Endothelial cell of umbilical vein (primary cell): ENCODE measurements at regions not wholly inside any gene's neighbourhood (a gene's known extent, or its start where the extent isn't known, plus 50 kb on each side); places are given as distances from the start of the nearest gene placed in this dataset.
"Not testable (repeated sequence)": the region's sequence is repeated elsewhere in the genome, so short reads cannot be mapped to it uniquely, and the experiment has no call there.

Experiments
- BruUV-seq: library from RNA; stranded (reverse); fragments of 400-500 nt; replicated peaks from 2 replicates; lab custom pipeline; 2021; lab: Mats Ljungman, UMichigan
- CTCF ChIA-PET: fragments of 300-600, 350-600 bp; sonication (Branson Sonifier 250); formaldehyde crosslinking; loops from one replicate; lab custom pipeline; 2021; ENCODE audit warnings: antibody characterized with exemption, inconsistent platforms; lab: Charles Lee
- POLR2A ChIA-PET: fragments of 300-600, 350-600 bp; sonication (Branson Sonifier 250); formaldehyde crosslinking; loops from one replicate; lab custom pipeline; 2021; ENCODE audit warnings: antibody characterized with exemption, inconsistent platforms; lab: Charles Lee
- DNase-seq: peaks from one replicate; pipeline ENCODE4 v3.0.0-alpha.2; 2011; ENCODE audit warnings: low read depth, low spot score
- FAIRE-seq: peaks from 2 replicates; lab custom pipeline; 2011; peaks lifted over from hg19 to GRCh38; lab: Jason Lieb, UNC
- H2AFZ ChIP-seq: 2 replicates; pipeline ENCODE4 v1.6.0; 2012; ENCODE audit warnings: low read depth, low read length, control low read depth, inconsistent platforms
- H3K27ac ChIP-seq: 2 replicates; pipeline ENCODE4 v1.5.1; 2011; ENCODE audit warnings: low read depth, mild to moderate bottlenecking, control low read depth, low read length, moderate library complexity; ENCODE audit not compliant: insufficient read depth
- H3K27me3 ChIP-seq, 2 experiments: 2 replicates each; pipeline versions ENCODE4 v1.6.0 to v1.6.1; 2011; ENCODE audit warnings: low read length in 2 of 2, mixed read lengths in 1 of 2; ENCODE audit not compliant: control insufficient read depth in 2 of 2, insufficient read depth in 2 of 2
- H3K36me3 ChIP-seq, 2 experiments: 2 replicates in 1 of 2; 3 replicates in 1 of 2; pipeline ENCODE4 v1.5.1; 2011; ENCODE audit warnings: low read length in 2 of 2, mild to moderate bottlenecking in 1 of 2, moderate library complexity in 1 of 2; ENCODE audit not compliant: control insufficient read depth in 2 of 2, insufficient read depth in 2 of 2; ENCODE audit errors: extremely low read depth in 1 of 2
- H3K4me1 ChIP-seq: 3 replicates; pipeline ENCODE4 v1.5.1; 2011; ENCODE audit warnings: mild to moderate bottlenecking, low read length; ENCODE audit not compliant: control insufficient read depth, insufficient read depth; ENCODE audit errors: extremely low read depth
- H3K4me2 ChIP-seq: 2 replicates; pipeline ENCODE4 v1.6.1; 2011; ENCODE audit warnings: low read length, control low read depth, mixed read lengths; ENCODE audit not compliant: insufficient read depth
- H3K4me3 ChIP-seq, 3 experiments: fragments of 200-600 bp in 1 of 3; sonication (generic), shearing (Covaris generic) in 1 of 3; replicated peaks in 1 of 3; 2 replicates each; pipeline ENCODE4 v1.5.1; 2011 to 2016; ENCODE audit warnings: control low read depth in 3 of 3, low read length in 3 of 3, mild to moderate bottlenecking in 2 of 3, inconsistent platforms in 1 of 3, low read depth in 1 of 3, moderate library complexity in 1 of 3; ENCODE audit not compliant: insufficient read depth in 1 of 3
- H3K79me2 ChIP-seq: 2 replicates; pipeline ENCODE4 v1.6.0; 2012; ENCODE audit warnings: low read length, inconsistent platforms; ENCODE audit not compliant: control insufficient read depth, insufficient read depth
- H3K9ac ChIP-seq: replicated peaks from 2 replicates; pipeline ENCODE3; 2011; ENCODE audit warnings: low read length, control low read depth; ENCODE audit not compliant: insufficient read depth; ENCODE audit errors: extremely low read depth
- H3K9me1 ChIP-seq: replicated peaks from 3 replicates; pipeline ENCODE4 v1.6.0; 2011; ENCODE audit warnings: mild to moderate bottlenecking, low read length; ENCODE audit not compliant: control insufficient read depth, insufficient read depth; ENCODE audit errors: extremely low read depth
- H3K9me3 ChIP-seq: replicated peaks from 2 replicates; pipeline ENCODE4 v1.5.1; 2012; ENCODE audit warnings: low read length, inconsistent platforms; ENCODE audit not compliant: control insufficient read depth, insufficient read depth
- H4K20me1 ChIP-seq: replicated peaks from 2 replicates; pipeline ENCODE3; 2011; ENCODE audit warnings: mild to moderate bottlenecking, low read length; ENCODE audit not compliant: control insufficient read depth, insufficient read depth; ENCODE audit errors: extremely low read depth
- EZH2 ChIP-seq: IDR thresholded peaks from 2 replicates; pipeline ENCODE4 v1.6.1; 2012; ENCODE audit warnings: borderline replicate concordance, low read depth, mild to moderate bottlenecking, moderate library complexity, low read length, inconsistent platforms; ENCODE audit not compliant: severe bottlenecking
- FOS ChIP-seq: IDR thresholded peaks from 2 replicates; pipeline ENCODE4 v1.6.1; 2011; ENCODE audit warnings: mild to moderate bottlenecking, low read length, moderate library complexity, borderline replicate concordance; ENCODE audit not compliant: insufficient read depth
- GATA2 ChIP-seq: IDR thresholded peaks from 2 replicates; pipeline ENCODE4 v1.7.0; 2011; ENCODE audit warnings: low read depth, mild to moderate bottlenecking, moderate library complexity, mixed read lengths, low read length; ENCODE audit not compliant: insufficient read length, insufficient read depth
- JUN ChIP-seq: IDR thresholded peaks from 2 replicates; pipeline ENCODE4 v1.6.1; 2011; ENCODE audit warnings: borderline replicate concordance, low read depth; ENCODE audit not compliant: insufficient read length, insufficient read depth
- MYC ChIP-seq: IDR thresholded peaks from one replicate; pipeline ENCODE4 v1.6.1; 2011; ENCODE audit warnings: mild to moderate bottlenecking, low read depth, low read length
- POLR2A ChIP-seq: IDR thresholded peaks from 2 replicates; pipeline ENCODE4 v1.6.1; 2012; ENCODE audit warnings: low read depth, mild to moderate bottlenecking, control low read depth, low read length
- POLR2AphosphoS5 ChIP-seq: IDR thresholded peaks from 2 replicates; pipeline ENCODE4 v1.6.1; 2012; ENCODE audit warnings: low read depth, mild to moderate bottlenecking, control low read depth, low read length, moderate library complexity; ENCODE audit not compliant: insufficient read depth
- dilution Hi-C: fragments of 300-500 bp; cut with MboI; formaldehyde crosslinking; loops from one replicate; pipeline ENCODE4 v1.15.0; 2019; ENCODE audit warnings: low sequenced_read_pairs; ENCODE audit not compliant: extremely low pct_ligation_motif_present
- intact Hi-C: fragments of 100-400 bp; cut with micrococcal nuclease; formaldehyde crosslinking; loops from one replicate; pipeline ENCODE4 v1.10.0; 2022
- TF ChIP-seq, protein P1 (sequence below): IDR thresholded peaks from 2 replicates; pipeline ENCODE4 v1.6.1; 2011; ENCODE audit not compliant: insufficient read depth, insufficient read length
- TF ChIP-seq, protein P2 (sequence below), 2 donors: IDR thresholded peaks; 1 replicate in 1 of 2; 2 replicates in 1 of 2; pipeline ENCODE4 v1.5.1; 2011; ENCODE audit warnings: low read length in 2 of 2, mild to moderate bottlenecking in 2 of 2, moderate library complexity in 2 of 2, control low read depth in 1 of 2, inconsistent platforms in 1 of 2, low read depth in 1 of 2; ENCODE audit not compliant: insufficient read depth in 1 of 2; ENCODE audit errors: extremely low read depth in 1 of 2

DNA sequence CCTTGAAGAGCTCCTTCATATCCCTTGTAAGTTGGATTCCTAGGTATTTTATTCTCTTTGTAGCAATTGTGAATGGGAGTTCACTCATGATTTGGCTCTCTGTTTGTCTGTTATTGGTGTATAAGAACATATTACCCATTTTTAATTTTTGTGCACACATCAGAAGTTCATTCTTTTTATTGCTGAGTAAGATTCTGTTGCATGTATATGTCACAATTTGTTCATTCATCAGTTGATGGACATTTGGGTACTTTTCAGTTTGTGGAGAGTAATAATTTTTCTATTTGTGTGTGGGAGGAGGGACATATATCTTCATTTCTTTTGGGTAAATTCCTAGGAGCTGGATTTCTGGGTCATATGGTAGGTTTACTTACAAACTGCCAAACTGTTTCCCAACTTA, 125.9 kb downstream of the TANC2 start:
- H3K9me1 ChIP-seq, H3K79me2 ChIP-seq, H3K4me3 ChIP-seq, BruUV-seq, H4K20me1 ChIP-seq, intact Hi-C loops, DNase-seq, H3K27me3 ChIP-seq, POLR2A ChIA-PET, H2AFZ ChIP-seq, H3K9me3 ChIP-seq, H3K4me2 ChIP-seq, dilution Hi-C loops, FAIRE-seq, H3K9ac ChIP-seq, H3K4me1 ChIP-seq, H3K36me3 ChIP-seq, H3K27ac ChIP-seq: not testable (repeated sequence)
- CTCF ChIA-PET = interaction anchor here (0.9 to 4.5 kb wide), 3 partner anchors 8 to 315 kb away, joined by 3 to 18 read pairs (median 4); no protein-coding TSS in a partner anchor

DNA sequence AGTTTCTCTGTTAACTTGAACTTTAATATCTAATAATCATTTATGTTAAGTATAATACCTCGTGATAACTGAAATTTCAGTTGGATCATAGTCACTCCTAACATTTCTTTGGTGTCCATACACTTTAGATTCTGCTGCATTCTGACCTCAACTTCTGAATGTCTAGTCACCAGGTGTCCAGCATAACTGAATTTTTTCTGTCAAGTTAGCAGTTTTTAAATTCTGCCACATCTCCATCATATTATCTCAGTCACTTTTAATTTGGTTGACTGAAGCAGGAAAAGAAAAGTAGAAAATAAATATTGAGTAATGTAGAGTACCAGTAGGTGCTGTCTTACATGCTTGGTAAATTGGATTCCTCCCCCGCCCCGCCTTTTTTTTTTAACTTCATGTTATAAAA, 128.6 kb downstream of the TANC2 start:
- no peak overlapping the region for H3K4me3 ChIP-seq
- no peaks in the 10 kb centered on the region for H3K9me3 ChIP-seq
- TF ChIP-seq POLR2AphosphoS5 (no peak), POLR2A (no peak), EZH2 (no peak), MYC (no peak), GATA2 (no peak), JUN (no peak), FOS (no peak)
- TF ChIP-seq, protein P1, sequence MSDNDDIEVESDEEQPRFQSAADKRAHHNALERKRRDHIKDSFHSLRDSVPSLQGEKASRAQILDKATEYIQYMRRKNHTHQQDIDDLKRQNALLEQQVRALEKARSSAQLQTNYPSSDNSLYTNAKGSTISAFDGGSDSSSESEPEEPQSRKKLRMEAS = no peak
- TF ChIP-seq, protein P2, sequence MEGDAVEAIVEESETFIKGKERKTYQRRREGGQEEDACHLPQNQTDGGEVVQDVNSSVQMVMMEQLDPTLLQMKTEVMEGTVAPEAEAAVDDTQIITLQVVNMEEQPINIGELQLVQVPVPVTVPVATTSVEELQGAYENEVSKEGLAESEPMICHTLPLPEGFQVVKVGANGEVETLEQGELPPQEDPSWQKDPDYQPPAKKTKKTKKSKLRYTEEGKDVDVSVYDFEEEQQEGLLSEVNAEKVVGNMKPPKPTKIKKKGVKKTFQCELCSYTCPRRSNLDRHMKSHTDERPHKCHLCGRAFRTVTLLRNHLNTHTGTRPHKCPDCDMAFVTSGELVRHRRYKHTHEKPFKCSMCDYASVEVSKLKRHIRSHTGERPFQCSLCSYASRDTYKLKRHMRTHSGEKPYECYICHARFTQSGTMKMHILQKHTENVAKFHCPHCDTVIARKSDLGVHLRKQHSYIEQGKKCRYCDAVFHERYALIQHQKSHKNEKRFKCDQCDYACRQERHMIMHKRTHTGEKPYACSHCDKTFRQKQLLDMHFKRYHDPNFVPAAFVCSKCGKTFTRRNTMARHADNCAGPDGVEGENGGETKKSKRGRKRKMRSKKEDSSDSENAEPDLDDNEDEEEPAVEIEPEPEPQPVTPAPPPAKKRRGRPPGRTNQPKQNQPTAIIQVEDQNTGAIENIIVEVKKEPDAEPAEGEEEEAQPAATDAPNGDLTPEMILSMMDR (IDR thresholded peaks at IDR 0.05; ENCODE audit: extremely low read depth in 1 of 2, insufficient read depth in 1 of 2, low read depth in 1 of 2, low read length in 2 of 2) = no peak
- H4K20me1 ChIP-seq = no peaks in the 10 kb centered on the region
- dilution Hi-C loops (no loop called here), intact Hi-C loops (no loop called here)
- CTCF ChIA-PET = interaction anchor here (4.5 kb wide), 1 partner anchor 12 kb away, joined by 18 read pairs; no protein-coding TSS in a partner anchor
- no peaks in the 10 kb centered on the region for H3K9me1 ChIP-seq
- H3K79me2 ChIP-seq = no peaks in the 10 kb centered on the region
- no peaks in the 10 kb centered on the region for H3K4me1 ChIP-seq
- H3K9ac ChIP-seq = no peak overlapping the region
- no peak overlapping the region for H3K4me2 ChIP-seq
- no peaks in the 10 kb centered on the region for H3K36me3 ChIP-seq
- DNase-seq (no peak), FAIRE-seq (no peak)
- no peak overlapping the region for H3K27ac ChIP-seq
- POLR2A ChIA-PET = no interaction called here
- BruUV-seq = no TSS peak
- H3K27me3 ChIP-seq = no peaks in the 10 kb centered on the region
- no peak overlapping the region for H2AFZ ChIP-seq
